Brain microvascular endothelial cell (primary cell): ENCODE measurements at regions not wholly inside any gene's neighbourhood (a gene's known extent, or its start where the extent isn't known, plus 50 kb on each side); places are given as distances from the start of the nearest gene placed in this dataset.

ENCODE experiments used
- DNase-seq: peaks from one replicate; pipeline ENCODE4 v3.0.0-alpha.2; 2020
- H3K27ac ChIP-seq: fragments of 250-450 bp; sonication (Bioruptor Pico); 2 replicates; pipeline ENCODE4 v1.5.1; 2020; ENCODE audit warnings: mild to moderate bottlenecking, moderate library complexity
- H3K27me3 ChIP-seq: fragments of 250-450 bp; sonication (Bioruptor Pico); replicated peaks from 2 replicates; pipeline ENCODE4 v1.5.1; 2020; ENCODE audit warnings: mild to moderate bottlenecking
- H3K36me3 ChIP-seq: fragments of 250-450 bp; sonication (Bioruptor Pico); replicated peaks from 2 replicates; pipeline ENCODE4 v1.5.1; 2020; ENCODE audit warnings: mild to moderate bottlenecking
- H3K4me3 ChIP-seq: 2 replicates; pipeline ENCODE4 v1.5.1; 2011; ENCODE audit warnings: low read depth, mild to moderate bottlenecking, control low read depth, low read length, moderate library complexity
- in situ Hi-C: cut with HindIII; loops from 2 replicates; pipeline ENCODE4 v1.10.0; 2017; ENCODE audit warnings: low sequenced_read_pairs, low pct_ligation_motif_present
- TF ChIP-seq, protein P1 (sequence below): IDR thresholded peaks from 2 replicates; pipeline ENCODE4 v1.5.1; 2011; ENCODE audit warnings: low read depth, mild to moderate bottlenecking, moderate library complexity, low read length, control low read depth, inconsistent platforms; ENCODE audit errors: missing control alignments

DNA sequence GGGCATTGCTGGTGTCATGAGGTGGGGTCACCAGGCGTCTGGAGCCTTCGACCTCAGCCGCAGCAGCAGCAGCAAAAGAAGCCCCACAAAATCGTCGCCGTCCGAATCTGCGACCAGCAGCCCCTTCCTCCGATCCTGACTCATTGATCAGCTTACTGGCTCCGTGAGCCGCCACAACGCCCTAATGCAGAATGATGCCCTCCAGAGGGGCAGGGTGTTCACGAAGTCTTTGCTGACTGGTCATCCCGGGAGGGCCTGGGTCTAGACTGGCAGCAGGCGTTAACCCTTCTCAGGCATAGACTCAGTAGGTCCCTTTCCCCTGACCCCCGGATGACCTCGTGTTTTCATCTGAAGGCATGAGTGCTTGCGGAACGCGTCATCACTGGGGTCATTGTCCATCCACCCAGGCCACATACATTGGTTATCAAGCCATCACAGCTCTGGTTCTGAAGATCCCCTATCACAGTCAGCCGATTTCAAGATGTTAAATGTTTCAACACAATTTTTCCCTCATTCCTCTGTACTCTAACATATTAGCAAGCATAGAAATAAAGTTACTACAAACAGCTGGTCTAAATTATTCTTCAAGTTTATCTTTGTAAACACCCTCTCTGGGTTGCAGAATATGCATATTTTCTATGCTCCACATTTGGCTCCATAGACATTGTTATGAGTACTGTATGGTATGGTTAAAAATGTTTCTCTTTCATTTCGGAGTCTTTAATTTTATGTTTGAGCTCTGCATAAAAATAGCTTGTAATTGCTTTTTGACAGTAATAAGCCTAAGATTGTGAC lies 83.3 kb upstream of the SALL3 start:
- no peaks in the 10 kb centered on the region for H3K36me3 ChIP-seq
- H3K27me3 ChIP-seq: no peaks in the 10 kb centered on the region
- H3K27ac ChIP-seq: no peak overlapping the region
- no peak for DNase-seq
- H3K4me3 ChIP-seq: no peak overlapping the region
- in situ Hi-C loops: no loop called here
- TF ChIP-seq, protein P1, sequence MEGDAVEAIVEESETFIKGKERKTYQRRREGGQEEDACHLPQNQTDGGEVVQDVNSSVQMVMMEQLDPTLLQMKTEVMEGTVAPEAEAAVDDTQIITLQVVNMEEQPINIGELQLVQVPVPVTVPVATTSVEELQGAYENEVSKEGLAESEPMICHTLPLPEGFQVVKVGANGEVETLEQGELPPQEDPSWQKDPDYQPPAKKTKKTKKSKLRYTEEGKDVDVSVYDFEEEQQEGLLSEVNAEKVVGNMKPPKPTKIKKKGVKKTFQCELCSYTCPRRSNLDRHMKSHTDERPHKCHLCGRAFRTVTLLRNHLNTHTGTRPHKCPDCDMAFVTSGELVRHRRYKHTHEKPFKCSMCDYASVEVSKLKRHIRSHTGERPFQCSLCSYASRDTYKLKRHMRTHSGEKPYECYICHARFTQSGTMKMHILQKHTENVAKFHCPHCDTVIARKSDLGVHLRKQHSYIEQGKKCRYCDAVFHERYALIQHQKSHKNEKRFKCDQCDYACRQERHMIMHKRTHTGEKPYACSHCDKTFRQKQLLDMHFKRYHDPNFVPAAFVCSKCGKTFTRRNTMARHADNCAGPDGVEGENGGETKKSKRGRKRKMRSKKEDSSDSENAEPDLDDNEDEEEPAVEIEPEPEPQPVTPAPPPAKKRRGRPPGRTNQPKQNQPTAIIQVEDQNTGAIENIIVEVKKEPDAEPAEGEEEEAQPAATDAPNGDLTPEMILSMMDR: no peak

DNA sequence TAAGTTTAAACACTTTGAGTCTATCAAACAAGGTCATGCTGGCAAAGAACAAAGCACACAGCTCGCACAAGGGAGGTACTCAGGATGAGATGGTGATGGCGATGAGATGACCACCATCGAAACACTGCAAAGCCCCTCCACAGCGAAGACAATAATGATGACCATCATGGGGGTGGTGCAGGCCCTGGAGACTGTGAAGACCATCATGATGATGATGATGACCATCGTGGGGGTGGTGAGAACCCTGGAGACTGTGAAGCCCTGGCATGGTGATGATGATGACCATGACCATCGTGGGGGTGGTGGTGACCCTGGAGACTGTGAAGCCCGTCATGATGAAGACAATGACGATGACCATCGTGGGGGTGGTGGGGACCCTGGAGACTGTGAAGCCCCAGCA lies 81.6 kb upstream of the SALL3 start:
- TF ChIP-seq, protein P1: no peak
- in situ Hi-C loops: no loop called here
- H3K27ac ChIP-seq: no peak overlapping the region
- H3K27me3 ChIP-seq: no peaks in the 10 kb centered on the region
- DNase-seq: no peak
- no peaks in the 10 kb centered on the region for H3K36me3 ChIP-seq
- no peak overlapping the region for H3K4me3 ChIP-seq

DNA sequence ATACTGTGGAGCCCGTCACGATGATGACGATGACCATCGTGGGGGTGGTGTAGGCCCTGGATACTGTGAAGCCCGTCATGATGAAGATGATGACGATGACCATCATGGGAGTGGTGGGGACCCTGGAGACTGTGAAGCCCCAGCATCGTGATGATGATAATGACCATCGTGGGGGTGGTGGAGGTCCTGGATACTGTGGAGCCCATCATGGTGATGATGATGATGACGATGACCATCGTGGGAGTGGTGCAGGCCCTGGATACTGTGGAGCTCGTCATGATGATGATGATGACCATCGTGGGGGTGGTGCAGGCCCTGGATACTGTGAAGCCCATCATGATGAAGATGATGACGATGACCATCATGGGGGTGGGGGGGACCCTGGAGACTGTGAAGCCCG lies 81.0 kb upstream of the SALL3 start:
- TF ChIP-seq, protein P1: no peak
- Histone ChIP-seq H3K36me3 (no peaks in the 10 kb centered on the region), H3K27me3 (no peaks in the 10 kb centered on the region), H3K4me3 (no peak overlapping the region), H3K27ac (no peak overlapping the region)
- in situ Hi-C loops: no loop called here
- DNase-seq: no peak

DNA sequence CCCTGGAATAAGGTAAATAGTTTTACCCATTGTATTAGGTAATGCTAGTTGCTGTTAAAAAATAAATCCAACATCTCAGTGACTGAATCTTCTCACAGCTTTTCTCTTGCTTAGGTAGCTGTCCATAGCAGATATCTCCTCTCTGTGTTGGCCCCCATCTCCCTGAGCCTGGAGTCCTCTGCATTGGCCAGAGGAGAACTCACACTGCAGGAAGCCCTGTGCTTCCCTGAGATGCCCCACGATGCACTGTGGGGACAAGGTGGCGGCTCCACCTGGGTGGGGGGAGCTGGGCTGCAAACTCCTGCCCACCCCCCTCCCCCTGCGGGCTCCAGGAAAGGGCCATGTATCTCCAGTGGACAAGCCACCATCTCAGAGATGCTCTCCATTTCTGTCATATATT lies 80.4 kb upstream of the SALL3 start:
- in situ Hi-C loops: no loop called here
- Histone ChIP-seq H3K4me3 (no peak overlapping the region), H3K27ac (no peak overlapping the region), H3K36me3 (no peaks in the 10 kb centered on the region), H3K27me3 (no peaks in the 10 kb centered on the region)
- DNase-seq: no peak
- TF ChIP-seq, protein P1: no peak

DNA sequence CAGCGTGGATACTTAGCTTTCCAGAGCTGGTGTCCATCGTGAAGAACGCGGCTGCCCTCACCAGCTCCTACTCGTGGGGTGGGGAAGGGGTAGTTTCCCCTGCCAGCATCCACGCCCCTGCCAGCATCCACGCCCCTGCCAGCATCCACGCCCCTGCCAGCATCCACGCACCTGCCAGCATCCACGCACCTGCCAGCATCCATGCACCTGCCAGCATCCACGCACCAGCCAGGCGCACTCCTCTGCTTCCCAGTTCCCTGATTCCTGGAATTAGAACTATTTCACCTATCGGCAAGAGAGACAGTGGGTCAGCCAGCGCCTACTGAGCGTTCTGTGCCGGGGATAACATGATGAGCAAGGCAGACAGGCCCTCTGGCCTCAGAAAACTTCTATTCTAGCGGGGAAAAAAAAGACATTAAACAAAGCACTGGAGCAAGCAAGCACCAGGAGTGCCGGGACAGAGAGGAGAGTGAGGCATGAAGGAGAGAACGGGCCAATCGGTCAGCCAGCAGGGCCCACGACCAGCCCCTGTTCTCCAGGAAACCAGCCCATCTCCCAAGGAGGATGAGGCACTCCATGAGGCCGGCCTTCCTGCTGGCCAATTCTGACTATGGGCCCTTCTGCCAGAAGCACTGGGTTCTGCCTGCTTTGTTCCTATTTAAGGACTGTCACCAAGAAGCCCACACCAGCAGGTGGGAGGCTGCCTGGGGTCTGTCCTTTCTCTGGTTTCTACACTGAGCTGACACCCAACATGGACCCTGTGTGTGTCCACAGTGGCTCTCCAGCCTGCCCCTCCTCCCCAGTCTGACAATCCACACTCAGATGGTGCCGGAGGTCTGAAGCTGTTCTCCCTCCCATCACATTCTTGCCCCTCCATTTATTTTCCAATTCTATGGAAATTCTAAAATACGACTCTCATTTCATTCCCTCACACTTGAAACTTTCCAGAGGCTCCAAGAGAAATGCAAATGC lies 78.4 kb upstream of the SALL3 start:
- in situ Hi-C loops: no loop called here
- no peaks in the 10 kb centered on the region for H3K36me3 ChIP-seq
- TF ChIP-seq, protein P1: no peak
- no peak overlapping the region for H3K4me3 ChIP-seq
- DNase-seq: no peak
- no peaks in the 10 kb centered on the region for H3K27me3 ChIP-seq
- no peak overlapping the region for H3K27ac ChIP-seq
